LNCAP (cell line): ENCODE measurements at regions not wholly inside any gene's neighbourhood (a gene's known extent, or its start where the extent isn't known, plus 50 kb on each side); places are given as distances from the start of the nearest gene placed in this dataset.

ENCODE experiments used
- CTCF ChIP-seq: fragments of 450-650 bp; IDR thresholded peaks from 2 replicates; pipeline ENCODE4 v1.5.1; 2017; ENCODE audit warnings: mild to moderate bottlenecking

GRCh38 chr12:124371970-124372555 lies 77.2 kb downstream of the RFLNA start:
- TF ChIP-seq CTCF, result no peak

- TF ChIP-seq CTCF, result no peak
Measured at GRCh38 chr12:124371366-124371765, 76.5 kb downstream of the RFLNA start.

DNA sequence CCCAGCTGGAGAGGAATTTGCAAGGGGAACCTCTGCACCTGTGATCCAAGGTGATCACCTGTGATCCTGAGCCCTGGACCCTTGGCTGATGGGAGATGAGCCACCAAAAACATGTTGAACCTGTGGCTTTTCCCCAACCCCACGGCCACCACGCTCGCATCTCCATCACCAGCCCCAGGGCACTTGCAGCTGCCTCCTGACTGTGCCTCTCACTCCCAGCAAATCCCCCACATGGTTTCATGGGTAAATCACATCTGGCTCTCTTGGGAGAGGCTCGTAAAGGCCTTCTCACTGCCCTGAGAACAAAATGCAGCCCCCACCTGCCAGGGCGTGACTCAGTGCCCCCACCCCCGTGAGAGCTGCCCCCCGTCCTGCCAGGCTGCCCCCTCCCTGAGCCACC lies 76.0 kb downstream of the RFLNA start:
- TF ChIP-seq CTCF, result no peak

DNA sequence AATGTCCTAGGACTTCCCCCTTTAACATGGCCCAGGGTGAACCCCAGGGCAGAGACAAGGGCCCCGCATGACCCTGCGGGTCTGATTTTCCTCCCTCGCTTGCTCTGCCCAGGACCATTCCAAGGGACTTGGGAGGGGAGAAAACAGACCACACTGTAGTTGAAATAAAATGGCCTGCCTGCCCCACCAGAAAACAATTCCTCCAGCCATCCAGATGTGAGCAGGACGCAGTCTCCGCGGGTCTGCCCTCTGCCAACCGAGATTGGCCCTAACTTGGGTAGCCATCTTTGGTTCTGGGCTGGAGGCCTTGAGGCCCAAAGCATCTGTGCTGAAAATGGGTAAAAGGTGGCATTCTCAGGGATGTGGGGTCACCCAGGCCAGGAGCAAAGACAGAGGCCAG lies 75.5 kb downstream of the RFLNA start:
- TF ChIP-seq CTCF, result no peak

DNA sequence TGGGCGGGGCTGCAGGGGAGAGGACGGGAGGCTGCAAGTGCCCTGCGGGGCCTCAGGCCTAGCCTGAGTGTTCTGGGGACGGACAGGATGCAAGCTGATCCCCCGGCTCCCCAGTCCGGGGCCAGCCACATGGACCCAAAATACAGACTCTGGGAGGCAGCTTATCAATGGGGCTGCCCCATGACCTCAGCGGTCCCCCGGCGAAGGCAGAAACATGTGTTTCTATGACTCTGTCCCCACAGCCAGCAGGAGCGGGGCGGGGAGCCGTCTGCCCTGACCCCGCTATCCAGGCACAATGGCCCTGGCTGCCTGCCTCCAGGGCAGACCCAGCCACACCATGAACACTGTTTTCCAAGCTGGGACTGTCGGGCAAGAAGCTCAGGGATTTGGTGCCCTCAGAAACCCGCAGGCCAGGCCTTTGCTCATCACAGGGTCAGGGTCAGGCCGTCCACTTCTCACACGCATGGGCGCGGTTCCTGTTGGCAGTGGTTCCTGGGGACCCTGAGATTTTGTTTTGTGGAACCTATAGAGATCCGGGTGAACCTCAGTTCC lies 75.0 kb downstream of the RFLNA start:
- TF ChIP-seq CTCF, result no peak

DNA sequence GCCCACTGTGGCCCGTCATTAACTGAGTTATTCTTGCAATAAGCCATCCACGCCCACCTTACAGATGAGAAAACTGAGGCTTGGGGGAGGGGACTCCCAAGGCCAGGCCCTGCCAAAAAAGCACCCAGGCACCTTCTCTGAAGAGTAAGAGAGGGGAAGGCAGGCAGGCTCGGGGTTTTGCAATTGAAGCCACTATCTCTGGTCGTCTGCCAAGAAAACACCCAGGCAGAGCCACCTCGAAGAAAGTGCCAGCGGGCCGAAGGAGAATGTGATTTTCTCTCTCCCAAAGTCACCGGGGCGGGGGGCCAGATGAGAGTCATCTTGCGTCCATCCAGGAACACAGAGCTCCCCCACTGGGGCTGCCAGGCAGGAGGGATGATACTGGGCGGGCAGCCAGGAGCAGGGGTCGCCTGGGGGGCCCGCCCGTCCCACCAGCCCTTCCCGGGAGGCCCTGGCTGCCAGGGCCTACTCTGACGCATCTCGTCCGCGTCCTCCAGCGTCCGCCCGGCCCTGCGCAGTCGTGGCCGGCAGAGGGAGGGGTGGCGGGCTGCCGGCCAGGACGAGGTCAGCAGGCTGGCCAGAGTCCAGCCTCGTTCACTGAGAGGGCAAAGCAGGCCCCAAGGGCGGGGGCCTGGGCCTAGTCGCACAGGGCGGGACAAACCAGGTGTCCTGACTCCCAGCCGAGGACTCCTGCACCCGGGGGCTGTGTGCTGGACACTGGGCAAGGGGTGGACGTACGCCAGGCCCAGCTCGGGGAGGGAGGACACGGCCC lies 74.3 kb downstream of the RFLNA start:
- TF ChIP-seq CTCF, result no peak

DNA sequence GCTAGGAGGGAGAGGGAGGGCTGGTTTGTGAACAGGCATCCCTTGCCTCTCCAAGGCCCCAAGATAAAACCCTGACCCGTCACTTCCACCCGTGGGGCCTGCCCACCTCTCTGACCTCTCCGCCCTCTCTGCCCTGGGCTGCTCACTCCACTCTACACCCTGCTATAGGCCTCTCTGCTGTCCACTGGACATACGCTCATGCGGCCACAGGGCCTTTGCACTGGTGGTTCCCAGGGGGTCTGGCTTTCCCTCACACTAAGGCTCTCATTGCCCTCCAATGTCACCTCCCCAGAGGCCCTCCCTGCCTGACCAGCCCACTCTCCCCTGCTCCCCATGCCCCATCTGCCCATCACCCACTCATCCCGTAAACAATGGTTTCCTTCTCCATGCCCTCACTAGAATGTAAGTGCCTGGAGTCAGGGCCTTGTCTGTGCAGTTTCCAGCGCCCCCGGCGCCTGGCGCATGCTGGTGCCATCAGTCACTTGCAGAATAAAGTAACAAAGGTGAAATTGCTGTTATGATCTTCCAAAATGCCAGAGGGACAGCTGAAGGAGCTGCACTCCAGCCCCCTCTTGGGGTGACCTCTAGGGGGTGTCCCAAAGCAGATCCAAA lies 73.6 kb downstream of the RFLNA start:
- TF ChIP-seq CTCF, result no peak; the same call in 1 of the 2 replicates
